Kidney capillary endothelial cell (primary cell): ENCODE measurements at regions not wholly inside any gene's neighbourhood (a gene's known extent, or its start where the extent isn't known, plus 50 kb on each side); places are given as distances from the start of the nearest gene placed in this dataset.
A peak's percentile ranks its signal among the peaks of the same experiment; 100 is the strongest.

ENCODE experiments used
- DNase-seq: peaks from one replicate; pipeline ENCODE4 v3.0.0-alpha.2; 2018; ENCODE audit warnings: low spot score

GRCh38 chr3:28816017-28816416, 464.9 kb upstream of the RBMS3 start:
- DNase-seq, result no peak

- no peak for DNase-seq
Measured at GRCh38 chr3:28824316-28824715, 456.6 kb upstream of the RBMS3 start.

GRCh38 chr3:28826840-28827239, 454.0 kb upstream of the RBMS3 start:
- no peak for DNase-seq

- no peak for DNase-seq
Measured at GRCh38 chr3:28835249-28835648, 445.6 kb upstream of the RBMS3 start.

- DNase-seq, result no peak
Measured at GRCh38 chr3:28835751-28836150, 445.1 kb upstream of the RBMS3 start.

GRCh38 chr3:28836199-28836598, 444.7 kb upstream of the RBMS3 start:
- no peak for DNase-seq

- no peak for DNase-seq
Measured at GRCh38 chr3:28840976-28841376, 439.9 kb upstream of the RBMS3 start.

GRCh38 chr3:28841441-28841840, 439.4 kb upstream of the RBMS3 start:
- no peak for DNase-seq

- no peak for DNase-seq
Measured at GRCh38 chr3:28844298-28845005, 436.4 kb upstream of the RBMS3 start.

- no peak for DNase-seq
Measured at GRCh38 chr3:28845006-28845324, 435.9 kb upstream of the RBMS3 start.

- DNase-seq, result no peak
Measured at GRCh38 chr3:28846971-28847478, 433.8 kb upstream of the RBMS3 start.

- DNase-seq, result no peak
Measured at GRCh38 chr3:28847736-28848135, 433.1 kb upstream of the RBMS3 start.

- DNase-seq, result no peak
Measured at GRCh38 chr3:28850186-28850585, 430.7 kb upstream of the RBMS3 start.

GRCh38 chr3:28853830-28854229, 427.0 kb upstream of the RBMS3 start:
- peak; percentile 1 for DNase-seq

- peak; percentile 16 for DNase-seq
Measured at GRCh38 chr3:28856796-28857195, 424.1 kb upstream of the RBMS3 start.

GRCh38 chr3:28859897-28860296, 421.0 kb upstream of the RBMS3 start:
- DNase-seq, result no peak

- no peak for DNase-seq
Measured at GRCh38 chr3:28860307-28860706, 420.6 kb upstream of the RBMS3 start.

- DNase-seq, result no peak
Measured at GRCh38 chr3:28863186-28863585, 417.7 kb upstream of the RBMS3 start.

GRCh38 chr3:28867836-28868235, 413.0 kb upstream of the RBMS3 start:
- DNase-seq, result no peak

GRCh38 chr3:28868897-28869296, 412.0 kb upstream of the RBMS3 start:
- DNase-seq, result no peak

- DNase-seq, result no peak
Measured at GRCh38 chr3:28877912-28878311, 403.0 kb upstream of the RBMS3 start.

- DNase-seq, result no peak
Measured at GRCh38 chr3:28890373-28890772, 390.5 kb upstream of the RBMS3 start.

GRCh38 chr3:28891485-28891884, 389.4 kb upstream of the RBMS3 start:
- DNase-seq, result no peak

- DNase-seq, result no peak
Measured at GRCh38 chr3:28900301-28900700, 380.6 kb upstream of the RBMS3 start.
